Transverse colon (tissue), 4 donors: ENCODE measurements at regions not wholly inside any gene's neighbourhood (a gene's known extent, or its start where the extent isn't known, plus 50 kb on each side); places are given as distances from the start of the nearest gene placed in this dataset.

ENCODE experiments used
- CTCF ChIP-seq, 5 experiments: fragments of 200-600 bp in 3 of 5; fragments of 450-650 bp in 2 of 5; sonication (generic) in 3 of 5; IDR thresholded peaks; 1 replicate in 2 of 5; 2 replicates in 3 of 5; pipeline ENCODE4 v1.5.1; 2016 to 2017; ENCODE audit warnings: antibody characterized with exemption in 5 of 5, inconsistent platforms in 3 of 5, mild to moderate bottlenecking in 2 of 5, moderate library complexity in 1 of 5
- EP300 ChIP-seq: sonication (generic); formaldehyde crosslinking; IDR thresholded peaks from one replicate; pipeline ENCODE4 v1.6.1; 2017; ENCODE audit warnings: antibody characterized with exemption, low read depth
- POLR2A ChIP-seq: fragments of 450-650 bp; IDR thresholded peaks from one replicate; pipeline ENCODE4 v1.6.1; 2016; ENCODE audit warnings: antibody characterized with exemption, mild to moderate bottlenecking, moderate library complexity
- POLR2AphosphoS5 ChIP-seq, 3 donors: sonication (generic); formaldehyde crosslinking; IDR thresholded peaks; one replicate each; pipeline ENCODE4 v1.6.1; 2016; ENCODE audit warnings: antibody characterized with exemption in 3 of 3

- TF ChIP-seq CTCF (IDR thresholded peaks at IDR 0.05) (no peak), EP300 (no peak), POLR2AphosphoS5 (IDR thresholded peaks at IDR 0.05) (no peak), POLR2A (no peak)
Measured at GRCh38 chr3:124346487-124346886, 354.6 kb upstream of the ROPN1 start.
